Heart right ventricle (tissue), 16 donors: ENCODE measurements at regions not wholly inside any gene's neighbourhood (a gene's known extent, or its start where the extent isn't known, plus 50 kb on each side); places are given as distances from the start of the nearest gene placed in this dataset.

Source experiments
- ATAC-seq, 8 donors: fragments of 200-7000 bp; cut with Tn5 transposase; one replicate each; pipeline ENCODE4 v1.9.1; 2020; ENCODE audit warnings: mild to moderate bottlenecking in 8 of 8, moderate library complexity in 8 of 8, moderate number of reproducible peaks in 1 of 8
- DNase-seq, 2 donors: peaks; one replicate each; pipeline ENCODE4 v3.0.0-alpha.2; 2020
- H3K27ac ChIP-seq, 10 donors: fragments of 200-600 bp; sonication (generic) in 2 of 10; one replicate each; pipeline versions ENCODE4 v1.5.0 to v1.8.0; 2020 to 2022; ENCODE audit warnings: mild to moderate bottlenecking in 3 of 10
- H3K27me3 ChIP-seq, 7 donors: fragments of 200-600 bp; one replicate each; pipeline ENCODE4 v1.8.0; 2021 to 2022; ENCODE audit warnings: mild to moderate bottlenecking in 2 of 7
- H3K36me3 ChIP-seq, 9 donors: fragments of 200-600 bp; sonication (generic) in 1 of 9; one replicate each; pipeline versions ENCODE4 v1.5.0 to v1.8.0; 2020 to 2022; ENCODE audit warnings: mild to moderate bottlenecking in 2 of 9
- H3K4me1 ChIP-seq, 9 donors: fragments of 200-600 bp; sonication (generic) in 1 of 9; one replicate each; pipeline versions ENCODE4 v1.5.0 to v1.8.0; 2020 to 2022; ENCODE audit warnings: mild to moderate bottlenecking in 4 of 9
- H3K4me3 ChIP-seq, 10 donors: fragments of 200-600 bp; sonication (generic) in 2 of 10; one replicate each; pipeline versions ENCODE4 v1.5.0 to v1.8.0; 2020 to 2022; ENCODE audit warnings: mild to moderate bottlenecking in 7 of 10, moderate library complexity in 2 of 10
- H3K9me3 ChIP-seq, 11 donors: fragments of 200-600 bp in 10 of 11; sonication (generic) in 2 of 11; one replicate each; pipeline versions ENCODE4 v1.5.0 to v1.8.0; 2013 to 2022; ENCODE audit warnings: mild to moderate bottlenecking in 2 of 11, control low read depth in 1 of 11, moderate library complexity in 1 of 11
- WGBS, 2 donors: extraction: QIAGEN DNeasy Blood & Tissue Kit; methylation state at CpG; one replicate each; pipeline ENCODE4 v1.1.7; 2013; ENCODE audit warnings: inconsistent platforms in 1 of 2; 5-methylcytosine and 5-hydroxymethylcytosine counted together
- intact Hi-C, 10 donors: fragments of 100-400 bp; cut with DNase I; formaldehyde crosslinking; loops; one replicate each; pipeline versions ENCODE4 v1.11.1 to v1.14.2; 2022
- TF ChIP-seq, protein P1 (sequence below), 9 donors: fragments of 200-600 bp; sonication (generic) in 2 of 9; IDR thresholded peaks; one replicate each; pipeline versions ENCODE4 v1.5.0 to v1.8.0; 2021 to 2022; ENCODE audit warnings: antibody characterized with exemption in 9 of 9, mild to moderate bottlenecking in 5 of 9, moderate library complexity in 1 of 9
- donor health status: Arrhythmogenic right ventricular cardiomyopathy.
- donor health status: ischemic (EF 13 %, LVEDD 7.1; RV severe dilation, severe dysfunction).
- donor health status: healthy with polysubstance abuse.
- donor health status: DM: no; HTN: yes; CAD: no.
- donor health status: DM: no; HTN: no; CAD: no.
- donor health status: ischemic (EF 25% LVEDD 6.9; RV normal size, moderate dysfunction).
- donor health status: ischemic (EF 25% LVEDD 5.7; RV mildly dilated, moderate dysfunction).
- donor health status: healthy.
- donor health status: DM: yes; HTN: yes; CAD: no.
- donor health status: Ischemic cardiomyopathy.
- donor health status: ischemic (EF 35%, LVEDD 5.7; RV mildly dilated, moderate dysfunction).
- donor health status: nonischemic (EF 11% LVEDD 7.7; RV severe dilation, severe dysfunction).
- donor health status: DM: yes; HTN: yes; CAD: no.
- donor health status: PGD.
- donor health status: ischemic (EF 29% LVEDD 5.4; RV normal size, mild dysfunction).
- donor health status: nonischemic (EF 23%, LVEDD 6.1; RV moderate dilation, normal function).

- peaks cover 0 to 9% (median 0%) of the 10 kb centered on the region in 7 donors for H3K27me3 ChIP-seq
- no peak for DNase-seq
- no peak overlapping the region for H3K4me3 ChIP-seq
- H3K9me3 ChIP-seq, result peaks cover 0 to 44% (median 18%) of the 10 kb centered on the region in 11 donors
- no peaks in the 10 kb centered on the region for H3K36me3 ChIP-seq
- WGBS, 2 donors, result 94 to 96% methylated on average over 1 of the region's 1 CpG
- TF ChIP-seq, protein P1, sequence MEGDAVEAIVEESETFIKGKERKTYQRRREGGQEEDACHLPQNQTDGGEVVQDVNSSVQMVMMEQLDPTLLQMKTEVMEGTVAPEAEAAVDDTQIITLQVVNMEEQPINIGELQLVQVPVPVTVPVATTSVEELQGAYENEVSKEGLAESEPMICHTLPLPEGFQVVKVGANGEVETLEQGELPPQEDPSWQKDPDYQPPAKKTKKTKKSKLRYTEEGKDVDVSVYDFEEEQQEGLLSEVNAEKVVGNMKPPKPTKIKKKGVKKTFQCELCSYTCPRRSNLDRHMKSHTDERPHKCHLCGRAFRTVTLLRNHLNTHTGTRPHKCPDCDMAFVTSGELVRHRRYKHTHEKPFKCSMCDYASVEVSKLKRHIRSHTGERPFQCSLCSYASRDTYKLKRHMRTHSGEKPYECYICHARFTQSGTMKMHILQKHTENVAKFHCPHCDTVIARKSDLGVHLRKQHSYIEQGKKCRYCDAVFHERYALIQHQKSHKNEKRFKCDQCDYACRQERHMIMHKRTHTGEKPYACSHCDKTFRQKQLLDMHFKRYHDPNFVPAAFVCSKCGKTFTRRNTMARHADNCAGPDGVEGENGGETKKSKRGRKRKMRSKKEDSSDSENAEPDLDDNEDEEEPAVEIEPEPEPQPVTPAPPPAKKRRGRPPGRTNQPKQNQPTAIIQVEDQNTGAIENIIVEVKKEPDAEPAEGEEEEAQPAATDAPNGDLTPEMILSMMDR (IDR thresholded peaks at IDR 0.05), result no peak
- H3K27ac ChIP-seq, result no peak overlapping the region
- no peak for ATAC-seq
- no peaks in the 10 kb centered on the region for H3K4me1 ChIP-seq
- intact Hi-C loops, result no loop called here
Measured at GRCh38 chr5:174481737-174482136, 242.6 kb upstream of the MSX2 start.

GRCh38 chr5:174482607-174483024, 241.8 kb upstream of the MSX2 start:
- intact Hi-C loops, result no loop called here
- H3K4me1 ChIP-seq, result no peaks in the 10 kb centered on the region
- TF ChIP-seq, protein P1 (IDR thresholded peaks at IDR 0.05), result no peak
- no peak overlapping the region for H3K4me3 ChIP-seq
- no peak for DNase-seq
- no peak overlapping the region for H3K27ac ChIP-seq
- no peaks in the 10 kb centered on the region for H3K36me3 ChIP-seq
- WGBS, 2 donors, result 58 to 75% methylated on average over 8 of the region's 8 CpGs
- no peak for ATAC-seq
- peaks cover 0 to 9% (median 0%) of the 10 kb centered on the region in 7 donors for H3K27me3 ChIP-seq
- peaks cover 0 to 44% (median 18%) of the 10 kb centered on the region in 11 donors for H3K9me3 ChIP-seq

DNA sequence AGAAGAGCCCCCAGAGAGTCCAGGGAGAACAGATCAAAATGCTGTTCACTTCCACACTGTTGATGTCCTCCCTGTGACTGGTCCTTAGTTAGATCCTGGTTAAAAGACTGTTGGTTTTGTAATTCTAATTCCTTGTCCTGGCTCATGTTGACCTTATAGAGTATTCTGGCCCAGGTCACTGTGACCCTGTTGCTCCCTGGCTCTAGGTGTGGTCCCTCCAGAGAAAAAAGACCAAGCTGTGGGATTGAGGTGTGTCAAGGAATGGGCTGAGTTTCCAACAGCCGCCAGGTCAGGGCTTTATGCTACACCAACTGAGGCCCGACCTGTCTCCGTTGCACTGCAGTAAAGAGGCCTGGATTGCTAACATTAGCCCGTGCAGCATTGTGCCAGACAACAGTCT, 241.0 kb upstream of the MSX2 start:
- ATAC-seq, result no peak
- WGBS, 2 donors, result 82 to 86% methylated on average over 4 of the region's 4 CpGs

DNA sequence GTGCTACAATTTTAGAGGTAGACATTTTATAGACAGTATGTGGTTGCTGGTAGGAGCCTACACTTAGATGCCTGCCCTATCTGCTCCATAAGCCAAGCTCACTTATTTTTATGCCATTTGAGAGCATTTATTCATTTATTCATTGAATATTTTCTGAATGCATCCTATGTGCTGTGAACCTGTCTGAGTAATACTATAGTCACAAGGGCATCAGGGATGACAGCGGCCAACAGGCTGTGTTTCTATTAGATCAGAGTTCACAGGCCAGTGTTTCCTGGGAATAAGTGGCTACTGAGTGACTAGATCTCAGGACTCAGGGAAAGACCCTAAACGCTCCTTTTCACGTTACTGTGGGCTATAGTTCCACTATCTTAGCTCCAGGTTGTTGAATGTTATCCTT, 235.2 kb upstream of the MSX2 start:
- DNase-seq (no peak), ATAC-seq (no peak)
- H3K27me3 ChIP-seq, result peaks cover 0 to 11% (median 0%) of the 10 kb centered on the region in 7 donors
- WGBS, 2 donors, result 80 to 85% methylated on average over 3 of the region's 3 CpGs
- intact Hi-C loops, result no loop called here
- H3K27ac ChIP-seq, result no peak overlapping the region
- no peak overlapping the region for H3K4me3 ChIP-seq
- H3K36me3 ChIP-seq, result no peaks in the 10 kb centered on the region
- peaks cover 0 to 10% (median 4%) of the 10 kb centered on the region in 11 donors for H3K9me3 ChIP-seq
- TF ChIP-seq, protein P1 (IDR thresholded peaks at IDR 0.05), result no peak
- H3K4me1 ChIP-seq, result no peaks in the 10 kb centered on the region

More for the DNA sequence above, 241.0 kb upstream of the MSX2 start:
- H3K4me3 ChIP-seq, result no peak overlapping the region
- H3K27me3 ChIP-seq, result peaks cover 0 to 9% (median 0%) of the 10 kb centered on the region in 7 donors
- TF ChIP-seq, protein P1 (IDR thresholded peaks at IDR 0.05), result no peak
- no peaks in the 10 kb centered on the region for H3K36me3 ChIP-seq
- intact Hi-C loops, result no loop called here
- peaks cover 0 to 40% (median 15%) of the 10 kb centered on the region in 11 donors for H3K9me3 ChIP-seq
- H3K27ac ChIP-seq, result no peak overlapping the region
- DNase-seq, result no peak
- no peaks in the 10 kb centered on the region for H3K4me1 ChIP-seq
